SK-N-SH treated with all-trans-retinoic acid at 6 μM for 48 hours (cell line): ENCODE measurements at regions not wholly inside any gene's neighbourhood (a gene's known extent, or its start where the extent isn't known, plus 50 kb on each side); places are given as distances from the start of the nearest gene placed in this dataset.

Experiments used
- POU6F1 ChIP-seq: fragments of 250-450 bp; sonication (Bioruptor Pico); IDR thresholded peaks from 2 replicates; pipeline ENCODE4 v1.8.0; 2021; ENCODE audit warnings: low read depth, mild to moderate bottlenecking, moderate library complexity, borderline replicate concordance
- TCF4 ChIP-seq: fragments of 250-450 bp; sonication (Bioruptor Pico); IDR thresholded peaks from 2 replicates; pipeline ENCODE4 v1.8.0; 2021; ENCODE audit warnings: mild to moderate bottlenecking, moderate library complexity, borderline replicate concordance
- TF ChIP-seq, protein P1 (sequence below): fragments of 250-450 bp; sonication (Bioruptor Pico); IDR thresholded peaks from 2 replicates; pipeline ENCODE4 v1.8.0; 2020; ENCODE audit warnings: mild to moderate bottlenecking, moderate library complexity, borderline replicate concordance
- TF ChIP-seq, protein P2 (sequence below): fragments of 250-450 bp; sonication (Bioruptor Pico); IDR thresholded peaks from 2 replicates; pipeline ENCODE4 v1.5.1; 2020; ENCODE audit warnings: low read depth, mild to moderate bottlenecking, moderate library complexity

DNA sequence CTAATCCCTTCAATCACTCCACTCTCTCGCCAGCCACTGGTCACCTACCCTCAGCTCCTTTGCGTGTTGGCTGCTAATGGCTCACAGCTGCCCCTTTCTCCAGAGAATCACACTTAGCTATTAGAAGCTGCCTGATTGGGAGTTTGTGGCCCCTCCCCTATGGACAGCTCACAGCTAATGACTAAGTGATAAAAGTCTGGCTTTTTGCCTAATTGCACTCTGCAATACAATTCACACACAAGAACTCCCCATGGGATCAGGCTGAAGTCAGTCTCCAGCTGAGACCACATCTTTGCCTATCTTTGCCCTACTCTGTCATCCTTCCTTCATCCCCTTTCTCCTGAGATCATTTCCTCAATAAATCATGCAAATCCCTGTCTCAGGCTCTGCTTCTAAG, 701.9 kb upstream of the RAB6C start:
- TF ChIP-seq POU6F1 (CRISPR knock-in tag) (no peak), TCF4 (CRISPR knock-in tag) (no peak)
- TF ChIP-seq, protein P1, sequence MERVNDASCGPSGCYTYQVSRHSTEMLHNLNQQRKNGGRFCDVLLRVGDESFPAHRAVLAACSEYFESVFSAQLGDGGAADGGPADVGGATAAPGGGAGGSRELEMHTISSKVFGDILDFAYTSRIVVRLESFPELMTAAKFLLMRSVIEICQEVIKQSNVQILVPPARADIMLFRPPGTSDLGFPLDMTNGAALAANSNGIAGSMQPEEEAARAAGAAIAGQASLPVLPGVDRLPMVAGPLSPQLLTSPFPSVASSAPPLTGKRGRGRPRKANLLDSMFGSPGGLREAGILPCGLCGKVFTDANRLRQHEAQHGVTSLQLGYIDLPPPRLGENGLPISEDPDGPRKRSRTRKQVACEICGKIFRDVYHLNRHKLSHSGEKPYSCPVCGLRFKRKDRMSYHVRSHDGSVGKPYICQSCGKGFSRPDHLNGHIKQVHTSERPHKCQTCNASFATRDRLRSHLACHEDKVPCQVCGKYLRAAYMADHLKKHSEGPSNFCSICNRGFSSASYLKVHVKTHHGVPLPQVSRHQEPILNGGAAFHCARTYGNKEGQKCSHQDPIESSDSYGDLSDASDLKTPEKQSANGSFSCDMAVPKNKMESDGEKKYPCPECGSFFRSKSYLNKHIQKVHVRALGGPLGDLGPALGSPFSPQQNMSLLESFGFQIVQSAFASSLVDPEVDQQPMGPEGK, result no peak
- TF ChIP-seq, protein P2, sequence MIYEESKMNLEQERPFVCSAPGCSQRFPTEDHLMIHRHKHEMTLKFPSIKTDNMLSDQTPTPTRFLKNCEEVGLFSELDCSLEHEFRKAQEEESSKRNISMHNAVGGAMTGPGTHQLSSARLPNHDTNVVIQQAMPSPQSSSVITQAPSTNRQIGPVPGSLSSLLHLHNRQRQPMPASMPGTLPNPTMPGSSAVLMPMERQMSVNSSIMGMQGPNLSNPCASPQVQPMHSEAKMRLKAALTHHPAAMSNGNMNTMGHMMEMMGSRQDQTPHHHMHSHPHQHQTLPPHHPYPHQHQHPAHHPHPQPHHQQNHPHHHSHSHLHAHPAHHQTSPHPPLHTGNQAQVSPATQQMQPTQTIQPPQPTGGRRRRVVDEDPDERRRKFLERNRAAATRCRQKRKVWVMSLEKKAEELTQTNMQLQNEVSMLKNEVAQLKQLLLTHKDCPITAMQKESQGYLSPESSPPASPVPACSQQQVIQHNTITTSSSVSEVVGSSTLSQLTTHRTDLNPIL (CRISPR knock-in tag), result no peak
